ENCODE measurements at regions not wholly inside any gene's neighbourhood (a gene's known extent, or its start where the extent isn't known, plus 50 kb on each side); places are given as distances from the start of the nearest gene placed in this dataset.
"Not testable (repeated sequence)": the region's sequence is repeated elsewhere in the genome, so short reads cannot be mapped to it uniquely, and the experiment has no call there.

GRCh38 chr1:214095896-214096295 lies 108.1 kb downstream of the PROX1 start:
- not testable (repeated sequence) for TF ChIP-seq ELF4 (IDR thresholded peaks at IDR 0.05); L3MBTL2 (conservative IDR thresholded peaks at IDR 0.05); NFRKB (IDR thresholded peaks at IDR 0.05); PKNOX1 (IDR thresholded peaks at IDR 0.05); TARDBP (IDR thresholded peaks at IDR 0.05); ZNF384 (IDR thresholded peaks at IDR 0.05); BHLHE40 (IDR thresholded peaks at IDR 0.05; ENCODE audit: borderline replicate concordance); FOXK2 (IDR thresholded peaks at IDR 0.05); FOXM1 (IDR thresholded peaks at IDR 0.05; ENCODE audit: borderline replicate concordance)
